CD4-positive, alpha-beta T cell treated with Interleukin-17A for 1 hour (primary cell): ENCODE measurements at regions not wholly inside any gene's neighbourhood (a gene's known extent, or its start where the extent isn't known, plus 50 kb on each side); places are given as distances from the start of the nearest gene placed in this dataset.
"Not testable (repeated sequence)": the region's sequence is repeated elsewhere in the genome, so short reads cannot be mapped to it uniquely, and the experiment has no call there.

Source experiments
- DNase-seq: peaks from one replicate; pipeline ENCODE4 v3.0.0-alpha.2; 2020

- DNase-seq: no peak
Measured at GRCh38 chr18:35827275-35827902, 145.1 kb upstream of the RMP24 start.

DNA sequence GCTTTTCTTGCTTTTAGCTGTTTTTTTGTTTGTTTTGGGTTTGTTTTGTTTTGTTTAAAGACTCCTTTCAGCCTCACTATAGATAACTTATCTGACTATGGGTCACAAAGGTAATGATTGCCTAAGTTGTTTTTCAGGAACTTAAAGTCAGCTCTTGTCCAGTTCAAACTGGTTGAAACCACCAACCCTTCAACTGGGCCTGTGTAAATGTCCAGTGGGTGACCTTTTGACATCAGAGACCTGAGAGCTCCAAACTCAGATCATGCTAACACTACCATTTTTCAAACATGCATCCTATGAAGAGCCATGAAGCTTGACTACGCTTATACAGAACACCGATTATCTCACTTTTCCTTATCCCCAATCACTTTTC lies 144.6 kb upstream of the RMP24 start:
- DNase-seq: no peak

DNA sequence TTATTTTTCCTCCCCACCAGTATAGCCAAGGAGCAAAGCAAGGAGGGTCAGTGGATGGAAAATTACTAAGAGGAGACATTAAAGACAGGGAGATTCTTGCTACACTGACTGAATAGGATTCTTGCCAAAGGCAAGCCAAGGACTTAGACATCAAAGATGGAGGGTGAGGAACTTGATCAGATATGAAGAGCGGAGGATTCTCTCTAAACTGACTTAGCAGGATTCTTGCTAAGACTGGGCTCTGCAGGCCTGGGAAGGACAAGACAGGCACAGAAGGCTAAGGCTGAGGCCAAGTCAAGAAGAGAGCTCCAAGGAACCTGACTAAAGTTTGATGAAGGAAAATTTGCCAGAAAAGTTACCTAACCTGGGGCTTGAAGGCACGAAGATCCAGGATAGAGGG lies 143.9 kb upstream of the RMP24 start:
- DNase-seq: no peak

DNA sequence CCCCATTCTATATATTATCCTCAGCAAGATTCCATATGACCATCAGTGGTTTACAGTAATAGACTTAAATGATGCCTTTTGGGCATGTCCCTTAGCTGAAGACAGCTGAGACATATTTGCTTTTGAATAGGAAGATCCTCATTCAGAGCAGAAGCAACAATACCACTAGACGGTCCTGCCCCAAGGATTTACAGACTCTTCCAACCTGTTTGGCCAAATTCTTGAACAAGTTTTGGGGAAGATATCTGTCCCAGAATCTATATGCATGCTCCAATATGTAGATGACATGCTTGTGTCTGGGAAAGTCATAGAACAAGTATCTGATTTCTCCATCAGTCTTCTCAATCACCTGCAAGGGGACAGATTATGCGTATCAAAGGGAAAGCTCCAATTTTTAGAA lies 137.1 kb upstream of the RMP24 start:
- no peak for DNase-seq

DNA sequence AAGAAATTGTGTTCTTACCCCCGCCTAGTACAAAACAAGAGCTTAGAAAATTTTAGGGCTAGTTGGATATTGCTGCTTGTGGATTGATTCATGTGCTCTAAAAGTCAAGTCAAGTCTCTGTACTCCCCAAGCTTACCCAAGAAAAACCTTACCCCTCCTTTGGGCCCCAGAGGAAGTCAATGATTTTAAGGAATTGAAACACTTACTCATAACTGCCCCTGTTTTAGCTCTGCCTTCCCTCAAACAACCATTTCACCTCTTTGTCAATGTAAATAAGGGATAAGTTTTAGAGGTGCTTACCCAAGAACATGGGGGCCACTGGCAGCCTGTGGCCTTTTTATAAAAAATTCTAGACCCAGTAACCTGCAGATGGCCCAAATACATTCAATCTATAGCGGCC lies 136.6 kb upstream of the RMP24 start:
- peak; percentile 6 for DNase-seq

GRCh38 chr18:35836932-35837331 lies 135.5 kb upstream of the RMP24 start:
- DNase-seq: no peak

GRCh38 chr18:35837922-35838496 lies 134.5 kb upstream of the RMP24 start:
- DNase-seq: no peak

DNA sequence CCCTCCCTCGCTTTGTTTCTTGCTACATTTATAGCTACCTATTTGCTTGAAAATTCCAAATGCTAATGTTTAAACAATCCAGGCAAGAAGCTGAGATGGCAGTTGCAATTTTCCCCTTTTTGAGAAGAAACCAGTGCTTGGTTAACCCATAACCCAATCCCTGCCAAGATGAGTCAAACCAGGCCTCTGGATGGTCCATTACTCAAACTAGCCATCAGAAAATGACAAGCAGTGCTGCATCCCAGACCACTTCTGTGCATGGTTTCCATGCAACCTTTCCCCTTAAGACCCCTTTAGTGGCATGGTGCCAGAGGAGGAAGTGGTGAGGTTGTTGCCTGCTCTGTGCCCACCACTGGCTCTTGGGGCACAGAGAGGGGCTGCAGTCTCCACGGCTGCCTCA lies 131.2 kb upstream of the RMP24 start:
- no peak for DNase-seq

DNA sequence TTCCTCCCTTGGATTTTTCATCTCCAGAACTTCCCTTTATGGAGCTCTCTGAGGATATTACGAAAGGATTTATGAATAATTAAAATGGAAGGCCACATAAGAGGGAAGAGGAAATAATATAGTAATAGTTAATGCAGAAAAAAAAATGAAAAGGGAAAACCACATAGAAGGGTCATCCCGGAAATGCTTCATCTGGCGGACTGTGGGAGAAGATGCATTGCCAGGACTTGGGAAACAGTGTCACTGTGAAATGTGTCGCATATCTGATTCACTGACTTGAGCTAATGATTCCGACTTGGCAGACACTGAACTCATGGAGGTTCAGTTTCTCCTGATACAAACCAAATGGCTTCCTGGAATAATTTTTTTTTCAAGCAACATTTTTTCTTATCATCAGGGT lies 129.9 kb upstream of the RMP24 start:
- DNase-seq: no peak

DNA sequence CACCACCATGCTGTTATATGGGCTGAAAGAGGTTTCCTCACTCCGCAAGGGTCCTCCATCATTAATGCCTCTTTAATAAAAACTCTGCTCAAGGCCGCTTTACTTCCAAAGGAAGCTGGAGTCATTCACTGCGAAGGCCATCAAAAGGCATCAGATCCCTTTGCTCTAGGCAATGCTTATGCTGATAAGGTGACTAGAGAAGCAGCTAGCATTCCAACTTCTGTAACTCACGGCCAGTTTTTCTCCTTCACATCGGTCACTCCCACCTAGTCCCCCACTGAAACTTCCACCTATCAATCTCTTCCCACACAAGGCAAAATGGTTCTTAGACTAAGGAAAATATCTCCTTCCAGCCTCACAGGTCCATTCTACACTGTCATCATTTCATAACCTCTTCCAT lies 124.2 kb upstream of the RMP24 start:
- not testable (repeated sequence) for DNase-seq

DNA sequence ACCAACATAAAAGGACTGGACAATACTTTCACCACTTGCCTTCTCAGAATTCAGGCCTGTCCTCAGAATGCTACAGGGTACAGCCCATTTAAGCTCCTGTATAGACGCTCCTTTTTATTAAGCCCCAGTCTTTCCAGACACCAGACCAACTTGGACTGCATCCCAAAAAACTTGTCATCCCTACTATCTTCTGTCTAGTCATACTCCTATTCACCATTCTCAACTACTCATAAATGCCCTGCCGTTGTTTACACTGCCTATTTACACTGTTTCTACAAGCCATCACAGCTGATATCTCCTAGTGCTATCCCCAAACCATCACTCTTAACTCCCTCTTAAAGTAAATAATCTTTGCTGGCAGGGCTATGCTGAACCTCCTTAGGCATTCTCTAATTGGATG lies 123.2 kb upstream of the RMP24 start:
- DNase-seq: not testable (repeated sequence)

- no peak for DNase-seq
Measured at GRCh38 chr18:35851286-35851970, 121.1 kb upstream of the RMP24 start.

GRCh38 chr18:35852786-35853185 lies 119.7 kb upstream of the RMP24 start:
- DNase-seq: no peak

DNA sequence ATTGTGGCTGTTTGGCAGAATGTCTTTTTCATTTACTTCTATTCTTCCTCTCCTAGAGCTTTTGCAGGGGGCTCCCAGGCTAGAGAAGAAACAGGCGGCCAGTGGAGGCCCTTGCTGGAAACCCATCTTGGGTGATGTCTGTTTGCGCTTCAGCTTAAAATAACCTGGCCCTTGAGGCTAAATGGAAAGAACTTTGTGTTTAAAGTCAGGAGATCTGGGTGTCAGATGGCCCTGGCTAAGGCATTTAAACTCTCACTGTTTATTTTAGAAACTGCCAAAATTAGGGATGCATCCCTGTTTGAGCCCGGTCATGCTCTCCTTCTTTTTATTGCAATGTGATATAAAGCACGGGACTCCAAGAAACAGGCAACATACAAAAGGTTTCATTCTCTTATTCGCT lies 118.4 kb upstream of the RMP24 start:
- DNase-seq: no peak

GRCh38 chr18:35856178-35856577 lies 116.3 kb upstream of the RMP24 start:
- no peak for DNase-seq

DNA sequence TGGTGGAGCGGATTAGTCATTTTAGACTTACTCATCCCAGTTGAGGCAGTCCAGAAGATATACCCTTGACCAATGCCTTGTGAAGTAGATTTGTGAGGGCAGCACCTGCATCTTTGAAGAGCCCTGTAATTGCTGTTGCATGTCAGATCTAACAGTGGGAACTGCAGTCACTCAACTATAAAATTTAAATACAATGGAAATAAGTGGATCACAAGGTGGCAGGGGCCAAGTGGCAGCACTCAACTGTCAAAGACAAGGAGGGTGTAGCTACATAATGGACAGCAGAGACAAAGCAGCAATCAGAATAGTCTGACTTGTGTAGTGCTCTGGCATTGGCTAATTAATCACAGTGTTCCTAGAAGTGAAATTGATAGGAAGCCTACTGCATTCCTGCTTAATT lies 115.8 kb upstream of the RMP24 start:
- DNase-seq: not testable (repeated sequence)

DNA sequence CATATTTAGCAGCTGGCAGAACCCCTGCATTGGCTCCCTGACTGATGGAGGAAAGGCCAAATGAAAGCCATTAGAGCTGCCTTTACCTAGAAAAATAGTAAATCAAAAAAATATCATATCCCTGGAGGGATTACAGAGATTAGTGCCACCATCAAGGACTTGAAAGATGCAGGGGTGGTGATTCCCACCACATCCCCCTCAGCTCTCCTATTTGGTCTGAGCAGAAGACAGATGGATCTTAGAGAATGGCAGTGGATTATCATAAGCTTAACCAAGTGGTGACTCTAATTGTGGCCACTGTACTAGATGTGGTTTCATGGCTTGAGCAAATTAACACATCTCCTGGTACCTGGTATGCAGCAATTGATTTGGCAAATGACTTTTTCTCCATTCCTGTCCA lies 114.9 kb upstream of the RMP24 start:
- not testable (repeated sequence) for DNase-seq

GRCh38 chr18:35861367-35862118 lies 110.9 kb upstream of the RMP24 start:
- DNase-seq: no peak

DNA sequence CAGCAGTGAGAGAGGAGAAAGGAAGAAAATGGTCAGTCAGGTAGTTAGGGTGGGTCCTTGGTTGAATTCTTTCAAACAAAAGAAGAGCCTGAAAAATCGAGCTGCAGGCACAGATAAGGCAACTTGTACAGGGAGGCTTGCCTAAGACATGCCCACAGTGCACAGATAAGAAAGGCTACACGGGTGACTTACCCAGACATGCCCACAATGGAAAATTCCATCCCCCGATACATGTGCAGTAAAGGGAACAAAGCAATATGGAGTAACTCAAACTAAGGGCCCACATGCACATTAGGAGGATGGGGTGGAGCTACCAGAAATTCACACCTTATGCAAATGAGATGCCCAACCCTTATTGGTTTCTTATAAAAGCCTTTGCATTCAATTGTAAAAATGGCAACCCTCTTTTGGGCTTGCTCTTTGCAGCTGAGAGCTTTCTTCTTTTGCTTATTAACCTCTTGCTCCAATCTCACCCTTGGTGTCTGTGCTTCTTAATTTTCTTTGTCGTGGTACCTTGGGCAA lies 110.3 kb upstream of the RMP24 start:
- DNase-seq: no peak

GRCh38 chr18:35864916-35865315 lies 107.6 kb upstream of the RMP24 start:
- DNase-seq: no peak

DNA sequence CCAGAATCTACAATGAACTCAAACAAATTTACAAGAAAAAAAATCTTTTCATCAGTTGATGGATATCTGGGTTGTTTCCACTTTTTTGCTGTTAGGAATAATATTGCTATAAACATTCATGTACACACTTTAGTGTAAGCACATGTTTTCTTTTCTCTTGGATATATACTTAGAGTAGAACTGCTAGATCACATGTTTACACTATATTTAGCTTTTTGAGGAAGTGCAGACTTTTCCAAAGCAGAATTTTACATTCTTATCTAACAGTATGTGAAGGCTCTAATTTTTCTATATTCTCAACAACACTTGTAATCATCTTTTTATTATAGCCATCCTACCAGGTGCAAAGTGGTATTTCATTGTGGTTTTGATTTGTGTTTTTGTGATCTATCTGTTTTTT lies 103.6 kb upstream of the RMP24 start:
- DNase-seq: no peak

DNA sequence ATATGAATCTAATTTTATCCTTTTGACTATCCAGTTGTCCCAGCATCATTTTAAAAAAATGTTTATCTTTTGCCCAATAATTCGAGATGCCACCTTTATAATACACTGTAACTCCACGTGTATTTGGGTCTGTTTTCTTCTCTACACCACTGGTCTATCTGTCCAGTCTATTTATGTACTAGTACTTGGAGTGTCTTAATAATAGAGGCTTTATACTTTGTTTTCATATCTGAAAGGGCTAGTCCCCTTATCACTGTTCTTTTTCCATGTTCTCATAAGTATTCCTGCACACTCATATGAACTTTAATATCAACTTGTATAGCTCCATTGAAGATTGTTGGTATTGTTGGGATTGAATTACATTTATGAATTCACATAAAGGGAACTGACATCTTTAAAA lies 101.1 kb upstream of the RMP24 start:
- no peak for DNase-seq

- DNase-seq: no peak
Measured at GRCh38 chr18:35875566-35875965, 96.9 kb upstream of the RMP24 start.

- no peak for DNase-seq
Measured at GRCh38 chr18:35876243-35876642, 96.2 kb upstream of the RMP24 start.
